ENCODE measurements at regions not wholly inside any gene's neighbourhood (a gene's known extent, or its start where the extent isn't known, plus 50 kb on each side); places are given as distances from the start of the nearest gene placed in this dataset.

DNA sequence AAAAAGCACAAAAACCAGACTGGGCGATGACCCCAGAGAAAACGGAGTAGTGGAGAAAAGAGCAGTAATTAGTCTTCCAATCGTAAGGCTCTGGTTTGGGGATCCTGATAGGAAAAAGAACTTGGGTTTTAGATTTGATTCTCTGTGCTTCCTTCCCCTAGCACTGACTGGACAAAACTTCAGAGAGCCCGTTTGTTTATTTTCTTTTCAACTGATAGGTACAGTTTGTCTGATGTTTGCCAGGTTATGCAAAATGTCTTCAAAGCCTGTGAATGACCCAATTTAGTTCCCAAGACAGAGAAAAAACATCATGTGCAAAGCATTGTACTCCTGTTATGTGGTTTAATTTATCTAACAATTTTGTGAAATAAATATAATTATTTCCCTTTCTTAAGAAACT is 151.1 kb upstream of the COX10 start:
- no peaks in the 10 kb centered on the region for H3K27me3 ChIP-seq (ENCODE audit: control insufficient read depth in 5 of 5, insufficient read depth in 4 of 5, low read length in 5 of 5)
- peaks cover 0 to 4% (median 0%) of the 10 kb centered on the region in 5 donors for H3K4me1 ChIP-seq (ENCODE audit: control insufficient read depth in 5 of 5, insufficient read depth in 5 of 5, low read length in 5 of 5)
- H3K9ac ChIP-seq (ENCODE audit: low read length in 5 of 5) = no peak overlapping the region
- no peaks in the 10 kb centered on the region for H3K36me3 ChIP-seq (ENCODE audit: control insufficient read depth in 5 of 5, insufficient read depth in 5 of 5, low read length in 5 of 5)
- H3K4me3 ChIP-seq (ENCODE audit: low read depth in 1 of 5, low read length in 5 of 5) = no peak overlapping the region
- H3K27ac ChIP-seq (ENCODE audit: low read depth, low read length) = no peak overlapping the region
- no peaks in the 10 kb centered on the region for H3K9me3 ChIP-seq (ENCODE audit: control insufficient read depth in 5 of 5, low read length in 5 of 5)

DNA sequence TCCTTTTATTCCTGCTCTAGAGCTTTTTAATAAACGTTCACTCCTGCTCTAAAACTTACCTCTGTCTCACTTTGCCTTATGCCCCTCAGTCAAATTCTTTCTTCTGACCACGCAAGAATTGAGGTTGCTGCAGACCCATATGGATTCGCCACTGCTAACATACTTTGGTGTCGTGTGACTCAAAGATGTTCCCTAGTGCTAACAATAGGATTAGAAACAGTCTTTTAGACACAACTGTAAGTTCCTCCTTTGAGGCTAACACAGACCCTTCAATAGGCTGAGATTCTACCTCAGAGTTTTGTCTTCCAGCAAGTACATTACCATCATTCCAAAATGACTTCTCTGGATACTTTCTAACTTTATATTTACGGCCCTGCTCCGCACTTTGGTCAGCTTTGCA is 149.5 kb upstream of the COX10 start:
- Histone ChIP-seq H3K9me3 (ENCODE audit: control insufficient read depth in 5 of 5, low read length in 5 of 5) (no peaks in the 10 kb centered on the region), H3K4me1 (ENCODE audit: control insufficient read depth in 5 of 5, insufficient read depth in 5 of 5, low read length in 5 of 5) (peaks cover 0 to 4% (median 0%) of the 10 kb centered on the region in 5 donors), H3K4me3 (ENCODE audit: low read depth in 1 of 5, low read length in 5 of 5) (no peak overlapping the region), H3K27ac (ENCODE audit: low read depth, low read length) (no peak overlapping the region), H3K36me3 (ENCODE audit: control insufficient read depth in 5 of 5, insufficient read depth in 5 of 5, low read length in 5 of 5) (no peaks in the 10 kb centered on the region), H3K9ac (ENCODE audit: low read length in 5 of 5) (no peak overlapping the region), H3K27me3 (ENCODE audit: control insufficient read depth in 5 of 5, insufficient read depth in 4 of 5, low read length in 5 of 5) (no peaks in the 10 kb centered on the region)

DNA sequence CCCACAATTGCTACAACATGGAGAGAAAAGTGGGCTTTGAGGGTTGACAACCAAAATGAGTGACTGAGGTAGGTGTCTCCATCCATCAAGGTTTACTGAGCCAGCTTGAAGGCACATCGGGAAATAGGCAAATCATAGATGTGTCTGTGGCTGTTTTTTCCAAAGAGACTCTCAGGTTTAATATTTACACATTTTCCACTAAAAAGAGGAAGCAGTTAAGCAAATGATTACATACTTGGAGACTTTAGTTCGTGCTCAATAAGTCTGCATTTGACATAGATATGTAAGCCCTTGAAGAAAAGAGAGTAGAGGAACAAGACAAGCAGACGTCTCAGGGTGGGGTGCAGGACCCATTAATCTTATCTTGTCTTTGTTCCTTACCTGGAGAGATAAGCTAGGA is 148.9 kb upstream of the COX10 start:
- Histone ChIP-seq H3K9ac (ENCODE audit: low read length in 5 of 5) (no peak overlapping the region), H3K27ac (ENCODE audit: low read depth, low read length) (no peak overlapping the region), H3K4me3 (ENCODE audit: low read depth in 1 of 5, low read length in 5 of 5) (no peak overlapping the region), H3K9me3 (ENCODE audit: control insufficient read depth in 5 of 5, low read length in 5 of 5) (no peaks in the 10 kb centered on the region), H3K4me1 (ENCODE audit: control insufficient read depth in 5 of 5, insufficient read depth in 5 of 5, low read length in 5 of 5) (peaks cover 0 to 4% (median 0%) of the 10 kb centered on the region in 5 donors), H3K36me3 (ENCODE audit: control insufficient read depth in 5 of 5, insufficient read depth in 5 of 5, low read length in 5 of 5) (no peaks in the 10 kb centered on the region), H3K27me3 (ENCODE audit: control insufficient read depth in 5 of 5, insufficient read depth in 4 of 5, low read length in 5 of 5) (no peaks in the 10 kb centered on the region)

DNA sequence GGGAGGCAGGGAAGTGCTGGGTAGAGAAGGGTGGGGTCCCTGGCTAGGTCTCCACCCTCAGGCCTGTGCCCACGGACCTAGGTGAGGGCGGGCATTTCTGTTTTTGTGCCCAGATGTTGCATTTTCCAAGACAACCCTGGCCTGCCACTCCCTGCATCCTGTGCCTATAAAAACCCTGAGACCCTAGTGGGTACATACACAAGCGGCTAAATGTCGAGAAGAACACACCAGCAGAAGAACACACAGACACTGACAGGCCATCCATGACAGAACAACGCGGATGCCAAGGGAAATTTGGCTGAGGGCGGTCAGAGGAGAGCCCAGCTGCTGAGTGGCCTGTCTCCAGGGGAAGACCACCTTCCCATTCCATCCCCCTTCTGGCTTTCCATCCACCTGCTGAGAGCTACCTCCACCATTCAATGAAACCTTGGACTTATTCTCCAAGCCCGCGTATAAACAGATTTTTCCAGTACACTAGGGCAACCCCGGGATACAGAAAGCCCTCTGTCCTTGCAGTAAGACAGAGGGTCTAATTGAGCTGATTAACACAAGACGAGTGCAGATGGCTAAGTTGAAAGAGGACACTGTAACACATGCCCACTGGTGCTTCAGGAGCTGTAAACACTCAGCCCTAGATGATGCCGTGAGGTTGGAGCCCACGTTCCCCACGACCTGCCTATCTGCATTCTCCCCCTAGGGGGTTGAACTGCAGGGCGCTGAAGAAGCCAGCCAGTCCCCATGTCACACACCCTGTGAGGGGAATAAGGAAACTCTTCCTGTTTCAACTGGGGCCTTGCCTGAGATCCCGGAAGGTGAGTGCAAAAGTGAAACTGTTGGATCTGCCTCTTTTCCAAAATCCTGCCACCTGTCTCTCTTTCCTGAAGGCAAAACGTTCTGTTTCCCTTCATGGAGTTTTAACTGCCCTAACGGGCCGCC is 147.2 kb upstream of the COX10 start:
- Histone ChIP-seq H3K4me1 (ENCODE audit: control insufficient read depth in 5 of 5, insufficient read depth in 5 of 5, low read length in 5 of 5) (peaks cover 0 to 4% (median 0%) of the 10 kb centered on the region in 5 donors), H3K27ac (ENCODE audit: low read depth, low read length) (no peak overlapping the region), H3K9ac (ENCODE audit: low read length in 5 of 5) (no peak overlapping the region), H3K36me3 (ENCODE audit: control insufficient read depth in 5 of 5, insufficient read depth in 5 of 5, low read length in 5 of 5) (no peaks in the 10 kb centered on the region), H3K27me3 (ENCODE audit: control insufficient read depth in 5 of 5, insufficient read depth in 4 of 5, low read length in 5 of 5) (no peaks in the 10 kb centered on the region), H3K9me3 (ENCODE audit: control insufficient read depth in 5 of 5, low read length in 5 of 5) (no peaks in the 10 kb centered on the region), H3K4me3 (ENCODE audit: low read depth in 1 of 5, low read length in 5 of 5) (no peak overlapping the region)

GRCh38 chr17:13922885-13923284 is 146.4 kb upstream of the COX10 start:
- H3K4me3 ChIP-seq (ENCODE audit: low read depth in 1 of 5, low read length in 5 of 5) = no peak overlapping the region
- H3K9me3 ChIP-seq (ENCODE audit: control insufficient read depth in 5 of 5, low read length in 5 of 5) = no peaks in the 10 kb centered on the region
- H3K27ac ChIP-seq (ENCODE audit: low read depth, low read length) = no peak overlapping the region
- no peaks in the 10 kb centered on the region for H3K4me1 ChIP-seq (ENCODE audit: control insufficient read depth in 5 of 5, insufficient read depth in 5 of 5, low read length in 5 of 5)
- no peaks in the 10 kb centered on the region for H3K36me3 ChIP-seq (ENCODE audit: control insufficient read depth in 5 of 5, insufficient read depth in 5 of 5, low read length in 5 of 5)
- no peak overlapping the region for H3K9ac ChIP-seq (ENCODE audit: low read length in 5 of 5)
- no peaks in the 10 kb centered on the region for H3K27me3 ChIP-seq (ENCODE audit: control insufficient read depth in 5 of 5, insufficient read depth in 4 of 5, low read length in 5 of 5)

DNA sequence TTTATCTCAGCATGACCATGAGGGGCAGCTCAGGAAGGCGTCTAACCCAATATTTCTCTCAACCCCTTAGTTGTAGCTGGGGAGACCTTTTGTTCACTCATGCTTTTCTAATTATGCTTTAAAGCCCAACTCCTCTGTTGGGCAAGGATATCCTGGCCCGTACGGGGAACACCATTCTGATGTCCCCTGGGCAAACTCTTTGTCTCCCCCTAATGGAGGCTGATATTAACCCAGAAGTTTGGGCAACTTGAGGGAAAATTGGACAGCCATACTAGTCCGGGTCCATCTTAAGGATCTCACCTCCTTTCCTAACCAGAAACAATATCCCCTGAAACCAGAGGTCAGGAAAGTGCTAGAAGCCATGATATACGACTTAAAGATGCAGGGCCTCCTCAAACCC is 143.7 kb upstream of the COX10 start:
- no peaks in the 10 kb centered on the region for H3K9me3 ChIP-seq (ENCODE audit: control insufficient read depth in 5 of 5, low read length in 5 of 5)
- H3K4me1 ChIP-seq (ENCODE audit: control insufficient read depth in 5 of 5, insufficient read depth in 5 of 5, low read length in 5 of 5) = no peaks in the 10 kb centered on the region

GRCh38 chr17:13931111-13931526 is 138.2 kb upstream of the COX10 start:
- no peak overlapping the region for H3K9ac ChIP-seq (ENCODE audit: low read length in 5 of 5)
- no peak overlapping the region for H3K27ac ChIP-seq (ENCODE audit: low read depth, low read length)
- H3K9me3 ChIP-seq (ENCODE audit: control insufficient read depth in 5 of 5, low read length in 5 of 5) = no peaks in the 10 kb centered on the region
- no peaks in the 10 kb centered on the region for H3K36me3 ChIP-seq (ENCODE audit: control insufficient read depth in 5 of 5, insufficient read depth in 5 of 5, low read length in 5 of 5)
- H3K27me3 ChIP-seq (ENCODE audit: control insufficient read depth in 5 of 5, insufficient read depth in 4 of 5, low read length in 5 of 5) = no peaks in the 10 kb centered on the region
- peaks cover 0 to 5% (median 0%) of the 10 kb centered on the region in 5 donors for H3K4me1 ChIP-seq (ENCODE audit: control insufficient read depth in 5 of 5, insufficient read depth in 5 of 5, low read length in 5 of 5)
- H3K4me3 ChIP-seq (ENCODE audit: low read depth in 1 of 5, low read length in 5 of 5) = no peak overlapping the region

More for the DNA sequence above, 143.7 kb upstream of the COX10 start:
- no peaks in the 10 kb centered on the region for H3K27me3 ChIP-seq (ENCODE audit: control insufficient read depth in 5 of 5, insufficient read depth in 4 of 5, low read length in 5 of 5)
- H3K4me3 ChIP-seq (ENCODE audit: low read depth in 1 of 5, low read length in 5 of 5) = no peak overlapping the region
- no peak overlapping the region for H3K27ac ChIP-seq (ENCODE audit: low read depth, low read length)
- H3K36me3 ChIP-seq (ENCODE audit: control insufficient read depth in 5 of 5, insufficient read depth in 5 of 5, low read length in 5 of 5) = no peaks in the 10 kb centered on the region
- no peak overlapping the region for H3K9ac ChIP-seq (ENCODE audit: low read length in 5 of 5)

- Histone ChIP-seq H3K9ac (ENCODE audit: low read length in 5 of 5) (no peak overlapping the region), H3K9me3 (ENCODE audit: control insufficient read depth in 5 of 5, low read length in 5 of 5) (no peaks in the 10 kb centered on the region), H3K27ac (ENCODE audit: low read depth, low read length) (peak overlapping the region; percentile 17), H3K36me3 (ENCODE audit: control insufficient read depth in 5 of 5, insufficient read depth in 5 of 5, low read length in 5 of 5) (no peaks in the 10 kb centered on the region), H3K4me1 (ENCODE audit: control insufficient read depth in 5 of 5, insufficient read depth in 5 of 5, low read length in 5 of 5) (peaks cover 0 to 5% (median 0%) of the 10 kb centered on the region in 5 donors), H3K4me3 (ENCODE audit: low read depth in 1 of 5, low read length in 5 of 5) (no peak overlapping the region), H3K27me3 (ENCODE audit: control insufficient read depth in 5 of 5, insufficient read depth in 4 of 5, low read length in 5 of 5) (no peaks in the 10 kb centered on the region)
Observed at GRCh38 chr17:13931800-13932460, 137.4 kb upstream of the COX10 start.

DNA sequence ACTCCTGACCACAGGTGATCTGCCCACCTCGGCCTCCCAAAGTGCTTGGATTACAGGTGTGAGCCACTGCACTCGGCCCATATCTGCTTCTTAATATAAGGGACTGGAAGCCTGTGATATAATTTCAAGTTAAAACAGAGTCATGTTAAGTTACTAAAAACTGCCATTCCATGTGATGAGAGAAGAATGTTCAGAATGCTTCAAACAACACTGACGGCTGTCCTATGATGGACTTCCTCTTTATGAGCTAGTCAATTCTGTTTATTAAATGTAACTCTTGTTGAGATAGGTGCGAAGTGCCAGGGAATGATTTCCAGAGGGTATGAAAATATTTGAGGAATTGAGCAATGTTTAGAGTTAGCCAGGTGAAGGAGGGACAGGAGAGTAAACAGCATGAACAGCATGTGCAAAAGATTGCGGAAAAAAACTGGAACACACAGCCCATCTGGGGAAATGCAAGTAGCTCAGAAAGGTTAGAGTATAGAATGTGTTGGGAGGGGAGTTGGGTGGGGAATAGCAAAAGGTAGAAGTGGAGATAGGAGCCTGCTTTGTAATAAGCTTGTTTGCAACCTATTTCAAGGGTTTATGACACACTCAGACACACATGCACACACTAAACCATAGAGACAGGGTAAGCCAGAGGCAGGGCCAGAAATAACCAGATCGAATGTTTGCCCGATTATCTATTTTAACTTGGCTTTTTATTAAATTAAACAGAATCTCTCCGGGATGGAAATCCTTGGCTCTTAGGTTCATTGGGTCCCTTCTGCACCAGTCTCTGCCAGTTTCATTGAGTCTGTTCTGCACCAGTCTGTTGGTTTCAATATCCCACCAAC is 135.6 kb upstream of the COX10 start:
- Histone ChIP-seq H3K9ac (ENCODE audit: low read length in 5 of 5) (no peak overlapping the region), H3K27me3 (ENCODE audit: control insufficient read depth in 5 of 5, insufficient read depth in 4 of 5, low read length in 5 of 5) (no peaks in the 10 kb centered on the region), H3K36me3 (ENCODE audit: control insufficient read depth in 5 of 5, insufficient read depth in 5 of 5, low read length in 5 of 5) (no peaks in the 10 kb centered on the region), H3K9me3 (ENCODE audit: control insufficient read depth in 5 of 5, low read length in 5 of 5) (no peaks in the 10 kb centered on the region), H3K4me1 (ENCODE audit: control insufficient read depth in 5 of 5, insufficient read depth in 5 of 5, low read length in 5 of 5) (peaks cover 0 to 5% (median 0%) of the 10 kb centered on the region in 5 donors), H3K27ac (ENCODE audit: low read depth, low read length) (no peak overlapping the region), H3K4me3 (ENCODE audit: low read depth in 1 of 5, low read length in 5 of 5) (no peak overlapping the region)
